SU-DHL-6 (cell line): ENCODE measurements at regions not wholly inside any gene's neighbourhood (a gene's known extent, or its start where the extent isn't known, plus 50 kb on each side); places are given as distances from the start of the nearest gene placed in this dataset.

Experiments
- H2AFZ ChIP-seq: fragments of 200-600 bp; sonication (generic); 2 replicates; pipeline ENCODE4 v1.6.1; 2014; ENCODE audit warnings: low read depth, mild to moderate bottlenecking, moderate library complexity, mixed read lengths, antibody characterized with exemption, low read length; ENCODE audit not compliant: severe bottlenecking
- H3F3A ChIP-seq: fragments of 200-600 bp; shearing (Covaris generic); 2 replicates; pipeline ENCODE4 v1.6.0; 2016; ENCODE audit warnings: antibody characterized with exemption, mild to moderate bottlenecking; ENCODE audit not compliant: insufficient read depth
- H3K27ac ChIP-seq: fragments of 200-600 bp; sonication (generic); 2 replicates; pipeline ENCODE4 v1.5.1; 2016; ENCODE audit warnings: low read depth, mild to moderate bottlenecking, low read length, moderate library complexity, mixed read lengths
- H3K27me3 ChIP-seq: fragments of 200-600 bp; sonication (generic), shearing (Covaris generic); 2 replicates; pipeline ENCODE4 v1.6.0; 2014; ENCODE audit warnings: mild to moderate bottlenecking, low read length
- H3K36me3 ChIP-seq: fragments of 200-600 bp; sonication (generic); 2 replicates; pipeline ENCODE4 v1.6.1; 2014; ENCODE audit warnings: mild to moderate bottlenecking, low read length, mixed read lengths
- H3K4me2 ChIP-seq: fragments of 300-600, 200-600 bp; shearing (Covaris generic), sonication (generic); 2 replicates; pipeline ENCODE4 v1.6.0; 2014; ENCODE audit warnings: low read length, low read depth, mild to moderate bottlenecking; ENCODE audit not compliant: poor library complexity, severe bottlenecking
- H3K4me3 ChIP-seq: fragments of 200-600 bp; sonication (generic); 2 replicates; pipeline ENCODE4 v1.5.1; 2014; ENCODE audit warnings: antibody characterized with exemption, low read length, mild to moderate bottlenecking, mixed read lengths; ENCODE audit not compliant: insufficient read depth, poor library complexity, severe bottlenecking
- H3K79me2 ChIP-seq: fragments of 200-600 bp; sonication (generic); 2 replicates; pipeline ENCODE4 v1.6.1; 2014; ENCODE audit warnings: mild to moderate bottlenecking, low read length, moderate library complexity; ENCODE audit not compliant: insufficient read depth
- H3K9ac ChIP-seq: fragments of 200-600 bp; sonication (generic); 2 replicates; pipeline ENCODE4 v1.7.0; 2014; ENCODE audit warnings: mild to moderate bottlenecking, low read length
- H3K9me2 ChIP-seq: fragments of 200-600 bp; sonication (generic); replicated peaks from 2 replicates; pipeline ENCODE4 v1.6.1; 2014; ENCODE audit warnings: low read length; ENCODE audit not compliant: insufficient read depth
- H3K9me3 ChIP-seq: fragments of 200-600 bp; sonication (generic); 2 replicates; pipeline ENCODE4 v1.6.1; 2014; ENCODE audit warnings: low read length, mixed read lengths; ENCODE audit not compliant: insufficient read depth
- H4K20me1 ChIP-seq: fragments of 200-600 bp; sonication (generic); 2 replicates; pipeline ENCODE4 v1.6.1; 2014; ENCODE audit warnings: low read depth, mild to moderate bottlenecking, antibody characterized with exemption, low read length, moderate library complexity, mixed read lengths
- EZH2phosphoT487 ChIP-seq: fragments of 200-600 bp; sonication (generic), shearing (Covaris generic); conservative IDR thresholded peaks from 2 replicates; pipeline ENCODE4 v1.6.1; 2018; ENCODE audit warnings: mild to moderate bottlenecking, antibody characterized with exemption, low read length, moderate library complexity, mixed read lengths
- TF ChIP-seq, protein P1 (sequence below): fragments of 200-600 bp; sonication (generic); IDR thresholded peaks from one replicate; pipeline ENCODE4 v1.5.1; 2017; ENCODE audit warnings: antibody characterized with exemption, mild to moderate bottlenecking, low read length, moderate library complexity; ENCODE audit not compliant: insufficient read depth, poor library complexity, severe bottlenecking

DNA sequence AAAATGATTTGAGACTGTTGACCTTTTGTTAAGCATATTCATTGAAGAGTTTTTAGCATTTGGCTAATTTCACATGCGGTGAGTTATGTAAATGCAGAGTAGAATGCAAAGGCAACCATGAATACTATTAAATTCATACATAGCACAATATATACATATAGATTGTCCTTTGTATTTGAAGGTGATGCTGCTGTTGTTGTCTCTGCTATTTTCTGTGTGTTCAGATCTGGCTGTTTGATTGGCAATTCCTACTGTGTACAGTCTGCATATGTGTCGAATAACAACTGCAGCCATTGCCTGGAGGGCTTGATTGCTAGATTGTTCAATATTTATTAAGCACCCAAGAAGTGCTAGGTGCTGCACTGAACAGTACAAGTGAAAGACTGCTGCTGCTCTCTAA is 187.4 kb downstream of the FOXG1 start:
- Histone ChIP-seq H3K27me3 (no peaks in the 10 kb centered on the region), H3K4me2 (no peak overlapping the region), H3K36me3 (no peaks in the 10 kb centered on the region), H3K4me3 (no peak overlapping the region), H3K79me2 (no peaks in the 10 kb centered on the region), H2AFZ (no peak overlapping the region), H3K9me3 (no peaks in the 10 kb centered on the region), H4K20me1 (no peaks in the 10 kb centered on the region), H3K9ac (no peak overlapping the region), H3K27ac (no peak overlapping the region), H3K9me2 (no peaks in the 10 kb centered on the region), H3F3A (no peaks in the 10 kb centered on the region)
- no peak for TF ChIP-seq EZH2phosphoT487
- TF ChIP-seq, protein P1, sequence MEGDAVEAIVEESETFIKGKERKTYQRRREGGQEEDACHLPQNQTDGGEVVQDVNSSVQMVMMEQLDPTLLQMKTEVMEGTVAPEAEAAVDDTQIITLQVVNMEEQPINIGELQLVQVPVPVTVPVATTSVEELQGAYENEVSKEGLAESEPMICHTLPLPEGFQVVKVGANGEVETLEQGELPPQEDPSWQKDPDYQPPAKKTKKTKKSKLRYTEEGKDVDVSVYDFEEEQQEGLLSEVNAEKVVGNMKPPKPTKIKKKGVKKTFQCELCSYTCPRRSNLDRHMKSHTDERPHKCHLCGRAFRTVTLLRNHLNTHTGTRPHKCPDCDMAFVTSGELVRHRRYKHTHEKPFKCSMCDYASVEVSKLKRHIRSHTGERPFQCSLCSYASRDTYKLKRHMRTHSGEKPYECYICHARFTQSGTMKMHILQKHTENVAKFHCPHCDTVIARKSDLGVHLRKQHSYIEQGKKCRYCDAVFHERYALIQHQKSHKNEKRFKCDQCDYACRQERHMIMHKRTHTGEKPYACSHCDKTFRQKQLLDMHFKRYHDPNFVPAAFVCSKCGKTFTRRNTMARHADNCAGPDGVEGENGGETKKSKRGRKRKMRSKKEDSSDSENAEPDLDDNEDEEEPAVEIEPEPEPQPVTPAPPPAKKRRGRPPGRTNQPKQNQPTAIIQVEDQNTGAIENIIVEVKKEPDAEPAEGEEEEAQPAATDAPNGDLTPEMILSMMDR: no peak

DNA sequence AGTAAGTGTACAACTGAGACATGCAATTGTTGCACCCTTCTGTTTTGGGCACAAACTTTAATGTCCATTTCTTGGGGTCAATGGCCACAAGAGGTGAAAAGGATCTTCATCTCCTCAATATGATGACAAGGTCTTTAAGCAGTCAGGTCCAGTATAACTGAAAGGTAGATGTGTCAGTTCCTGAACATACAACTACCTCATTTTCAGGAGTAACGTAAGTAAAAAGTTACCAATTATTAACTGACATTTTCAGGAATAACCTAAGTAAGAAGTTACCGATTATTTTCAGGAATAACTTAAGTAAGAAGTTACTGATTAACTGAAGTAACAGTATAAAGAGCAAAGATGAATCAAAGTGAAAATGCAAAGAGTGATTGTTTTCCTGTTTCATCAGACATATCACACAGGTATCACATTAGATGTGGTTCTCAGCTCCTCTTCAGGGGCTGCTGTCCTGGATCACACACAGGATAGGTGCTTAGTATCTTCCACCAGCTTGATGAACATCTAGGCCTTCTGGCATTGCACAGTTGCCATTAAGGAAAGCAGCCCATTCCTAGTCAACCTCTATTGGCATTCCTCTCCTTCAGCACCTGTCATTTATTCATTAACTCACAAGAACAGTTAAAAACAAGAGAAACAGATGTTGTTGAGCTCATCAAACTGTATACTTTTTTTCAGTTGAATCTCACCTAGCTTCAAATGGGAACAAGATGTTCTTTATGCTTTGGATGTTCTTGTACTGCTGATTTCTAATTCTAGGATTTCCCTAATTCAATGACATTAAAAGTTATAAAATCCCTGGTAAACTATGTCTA is 200.0 kb downstream of the FOXG1 start:
- Histone ChIP-seq H3K4me3 (no peak overlapping the region), H3K4me2 (no peak overlapping the region), H3F3A (no peaks in the 10 kb centered on the region), H4K20me1 (no peaks in the 10 kb centered on the region), H3K9me3 (no peaks in the 10 kb centered on the region), H2AFZ (no peak overlapping the region), H3K9me2 (no peaks in the 10 kb centered on the region), H3K9ac (no peak overlapping the region), H3K36me3 (no peaks in the 10 kb centered on the region), H3K27ac (no peak overlapping the region), H3K27me3 (no peaks in the 10 kb centered on the region), H3K79me2 (no peaks in the 10 kb centered on the region)
- TF ChIP-seq, protein P1: no peak
- TF ChIP-seq EZH2phosphoT487: no peak

DNA sequence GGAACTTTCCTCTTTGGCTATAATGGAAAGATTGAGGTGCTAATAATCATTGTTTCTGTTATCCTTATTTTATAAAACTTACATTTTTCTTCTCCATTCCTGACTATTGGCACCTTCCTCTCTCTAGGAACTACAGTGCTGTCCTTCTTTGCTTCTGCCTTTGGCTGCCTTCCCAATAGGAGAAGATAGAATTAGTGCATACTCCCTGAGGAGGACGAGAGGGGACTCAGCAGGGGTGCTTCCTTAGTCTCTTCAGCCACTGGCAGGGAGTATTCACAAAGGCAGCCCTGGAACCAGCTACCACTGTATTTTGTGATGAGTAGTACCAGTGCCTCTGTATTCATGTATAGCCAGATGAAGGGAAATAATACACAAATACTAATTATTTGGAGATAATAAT is 208.5 kb downstream of the FOXG1 start:
- Histone ChIP-seq H3K9me3 (no peaks in the 10 kb centered on the region), H3K4me2 (no peak overlapping the region), H3F3A (no peaks in the 10 kb centered on the region), H2AFZ (no peak overlapping the region), H3K9me2 (no peaks in the 10 kb centered on the region), H3K79me2 (no peaks in the 10 kb centered on the region), H3K9ac (no peak overlapping the region), H3K4me3 (no peak overlapping the region), H3K27ac (no peak overlapping the region), H3K36me3 (no peaks in the 10 kb centered on the region), H3K27me3 (no peaks in the 10 kb centered on the region), H4K20me1 (no peaks in the 10 kb centered on the region)
- TF ChIP-seq EZH2phosphoT487: no peak
- TF ChIP-seq, protein P1: no peak
